OCI-LY7 (cell line): ENCODE measurements at regions not wholly inside any gene's neighbourhood (a gene's known extent, or its start where the extent isn't known, plus 50 kb on each side); places are given as distances from the start of the nearest gene placed in this dataset.
A peak's percentile ranks its signal among the peaks of the same experiment; 100 is the strongest.

ENCODE experiments used
- BruUV-seq: library from RNA; stranded (reverse); fragments of 400-500 nt; replicated peaks from 2 replicates; lab custom pipeline; 2021; lab: Mats Ljungman, UMichigan
- CTCF ChIA-PET: fragments of 300-600 bp; sonication (Branson Sonifier 250); formaldehyde crosslinking; loops from one replicate; lab custom pipeline; 2022; ENCODE audit warnings: antibody characterized with exemption; ENCODE audit not compliant: unreplicated experiment; lab: Charles Lee
- POLR2A ChIA-PET: fragments of 300-600 bp; sonication (Branson Sonifier 250); formaldehyde crosslinking; loops from one replicate; lab custom pipeline; 2022; ENCODE audit warnings: antibody characterized with exemption; lab: Charles Lee
- DNase-seq: peaks from one replicate; pipeline ENCODE4 v3.0.0-alpha.2; 2015; ENCODE audit warnings: low spot score
- H2AFZ ChIP-seq: fragments of 200-600 bp; sonication (generic), shearing (Covaris generic); 2 replicates; pipeline ENCODE4 v1.6.1; 2014; ENCODE audit warnings: mild to moderate bottlenecking, antibody characterized with exemption, low read length, moderate library complexity
- H3K27ac ChIP-seq: fragments of 200-600 bp; sonication (generic); 2 replicates; pipeline ENCODE4 v1.5.1; 2014; ENCODE audit warnings: mixed run types, low read depth, mild to moderate bottlenecking, moderate library complexity, low read length, inconsistent platforms; ENCODE audit not compliant: poor library complexity, severe bottlenecking
- H3K36me3 ChIP-seq: fragments of 200-600 bp; sonication (generic); 2 replicates; pipeline ENCODE4 v1.6.1; 2014; ENCODE audit warnings: mild to moderate bottlenecking, antibody characterized with exemption, low read length, moderate library complexity, mixed read lengths; ENCODE audit not compliant: insufficient read depth
- H3K4me1 ChIP-seq: fragments of 200-600 bp; sonication (generic); 2 replicates; pipeline ENCODE4 v1.5.1; 2014; ENCODE audit warnings: mild to moderate bottlenecking, low read length; ENCODE audit not compliant: insufficient read depth, poor library complexity, severe bottlenecking
- H3K4me2 ChIP-seq: fragments of 200-600 bp; sonication (generic); 2 replicates; pipeline ENCODE4 v1.6.1; 2014; ENCODE audit warnings: mild to moderate bottlenecking, low read length
- H3K4me3 ChIP-seq: fragments of 200-600 bp; sonication (generic); 2 replicates; pipeline ENCODE4 v1.5.1; 2014; ENCODE audit warnings: mild to moderate bottlenecking, low read depth, low read length; ENCODE audit not compliant: poor library complexity, severe bottlenecking
- H3K79me2 ChIP-seq: fragments of 200-600 bp; sonication (generic); 2 replicates; pipeline ENCODE4 v1.6.1; 2016; ENCODE audit warnings: low read depth, mild to moderate bottlenecking, low read length, moderate library complexity, mixed read lengths; ENCODE audit not compliant: insufficient read depth
- H3K9me2 ChIP-seq: fragments of 200-600 bp; sonication (generic); 2 replicates; pipeline ENCODE4 v1.6.1; 2016; ENCODE audit warnings: mild to moderate bottlenecking, low read length, mixed read lengths; ENCODE audit not compliant: insufficient read depth
- H3K9me3 ChIP-seq: fragments of 200-600 bp; sonication (generic); 2 replicates; pipeline ENCODE4 v1.6.1; 2014; ENCODE audit warnings: mild to moderate bottlenecking, mixed run types, low read length, mixed read lengths
- H4K20me1 ChIP-seq: fragments of 200-600 bp; sonication (generic); 2 replicates; pipeline ENCODE4 v1.6.1; 2014; ENCODE audit warnings: mild to moderate bottlenecking, antibody characterized with exemption, low read length, moderate library complexity, mixed read lengths; ENCODE audit not compliant: insufficient read depth
- EZH2phosphoT487 ChIP-seq: fragments of 200-600 bp; sonication (generic); IDR thresholded peaks from 2 replicates; pipeline ENCODE4 v1.6.1; 2018; ENCODE audit warnings: low read depth, borderline replicate concordance, mild to moderate bottlenecking, mixed run types, antibody characterized with exemption, low read length, moderate library complexity, mixed read lengths
- intact Hi-C: fragments of 100-400 bp; cut with micrococcal nuclease; formaldehyde crosslinking; loops from one replicate; pipeline ENCODE4 v1.10.0; 2022; ENCODE audit not compliant: unreplicated experiment
- TF ChIP-seq, protein P1 (sequence below): fragments of 200-600 bp; sonication (generic); conservative IDR thresholded peaks from 2 replicates; pipeline ENCODE4 v1.5.1; 2014; ENCODE audit warnings: mild to moderate bottlenecking, antibody characterized with exemption, low read length, moderate library complexity, mixed read lengths

DNA sequence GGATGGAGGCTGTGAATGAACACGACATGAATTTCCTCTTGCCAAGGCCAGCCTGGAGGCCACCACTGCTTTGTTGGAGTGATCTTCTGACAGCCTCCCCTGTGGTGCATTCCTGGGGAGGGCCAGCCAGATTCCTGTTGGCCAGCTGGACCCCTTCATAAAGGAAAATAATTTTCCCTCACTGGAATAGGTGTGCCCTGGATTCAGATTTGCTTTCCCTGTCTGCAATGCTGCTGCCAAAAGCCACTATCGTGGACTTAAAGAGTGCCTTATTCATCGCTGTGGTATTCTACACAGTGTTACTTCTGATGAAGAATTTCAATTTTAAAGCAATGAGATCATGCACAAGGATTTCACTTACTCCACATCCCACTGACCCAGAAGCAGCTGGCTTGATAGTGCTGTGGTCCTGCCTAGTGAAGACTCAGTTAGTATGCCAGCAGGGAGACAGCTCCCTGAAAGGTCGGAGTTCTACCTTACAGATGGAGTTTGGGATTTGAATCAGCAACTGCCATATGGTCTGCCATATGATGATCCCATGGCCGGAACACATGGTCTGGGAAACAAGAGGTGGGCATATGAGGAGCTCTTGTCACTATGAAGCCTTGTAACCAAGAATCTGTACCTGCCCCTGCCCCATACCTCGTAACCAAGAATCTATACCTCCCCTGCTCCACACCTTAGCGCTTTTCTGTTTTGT is 145.2 kb downstream of the KLF13 start:
- TF ChIP-seq, protein P1, sequence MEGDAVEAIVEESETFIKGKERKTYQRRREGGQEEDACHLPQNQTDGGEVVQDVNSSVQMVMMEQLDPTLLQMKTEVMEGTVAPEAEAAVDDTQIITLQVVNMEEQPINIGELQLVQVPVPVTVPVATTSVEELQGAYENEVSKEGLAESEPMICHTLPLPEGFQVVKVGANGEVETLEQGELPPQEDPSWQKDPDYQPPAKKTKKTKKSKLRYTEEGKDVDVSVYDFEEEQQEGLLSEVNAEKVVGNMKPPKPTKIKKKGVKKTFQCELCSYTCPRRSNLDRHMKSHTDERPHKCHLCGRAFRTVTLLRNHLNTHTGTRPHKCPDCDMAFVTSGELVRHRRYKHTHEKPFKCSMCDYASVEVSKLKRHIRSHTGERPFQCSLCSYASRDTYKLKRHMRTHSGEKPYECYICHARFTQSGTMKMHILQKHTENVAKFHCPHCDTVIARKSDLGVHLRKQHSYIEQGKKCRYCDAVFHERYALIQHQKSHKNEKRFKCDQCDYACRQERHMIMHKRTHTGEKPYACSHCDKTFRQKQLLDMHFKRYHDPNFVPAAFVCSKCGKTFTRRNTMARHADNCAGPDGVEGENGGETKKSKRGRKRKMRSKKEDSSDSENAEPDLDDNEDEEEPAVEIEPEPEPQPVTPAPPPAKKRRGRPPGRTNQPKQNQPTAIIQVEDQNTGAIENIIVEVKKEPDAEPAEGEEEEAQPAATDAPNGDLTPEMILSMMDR: no peak
- TF ChIP-seq EZH2phosphoT487: no peak
- no TSS peak for BruUV-seq
- intact Hi-C loops: no loop called here

DNA sequence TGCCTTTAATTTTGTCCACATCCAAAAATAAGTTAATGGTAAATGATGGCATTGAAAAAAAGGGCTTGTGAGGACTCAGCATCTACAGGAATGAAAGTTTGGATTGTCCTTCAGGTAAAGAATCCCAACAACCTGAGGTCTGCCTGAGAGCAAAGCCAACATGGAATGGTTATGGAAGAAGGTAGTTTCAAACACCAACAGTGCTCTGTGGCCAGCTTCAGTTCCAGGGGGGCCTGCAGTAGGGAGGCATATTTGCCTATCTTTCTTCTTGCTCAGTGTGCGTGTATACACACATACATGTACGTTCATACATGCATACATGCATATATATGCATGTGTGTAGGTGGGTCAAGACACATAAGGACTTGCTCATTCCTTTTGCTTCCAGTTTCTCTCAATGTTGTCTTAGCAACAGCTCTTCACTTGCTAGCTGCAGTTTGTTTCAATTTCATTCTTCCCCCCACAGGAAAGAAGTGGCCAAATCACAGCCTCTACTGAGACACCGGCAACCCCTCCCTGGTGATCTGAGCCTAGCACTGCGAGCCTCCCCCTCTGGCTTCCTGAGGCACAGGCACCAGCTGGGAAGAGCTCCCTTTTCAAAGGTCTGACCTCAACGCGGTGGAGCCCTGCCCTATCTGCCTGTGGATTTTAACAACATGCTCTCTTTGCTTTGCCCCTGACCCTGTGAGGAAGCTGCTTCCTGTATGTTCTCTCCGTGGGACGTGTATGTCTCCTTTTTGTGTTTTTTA is 146.2 kb downstream of the KLF13 start:
- H3K9me2 ChIP-seq: no peaks in the 10 kb centered on the region
- CTCF ChIA-PET: interaction anchor here (0.7 to 1.7 kb wide), 6 partner anchors 12 to 113 kb away, joined by 3 to 6 read pairs (median 4); no protein-coding TSS in a partner anchor
- no peaks in the 10 kb centered on the region for H3K36me3 ChIP-seq
- TF ChIP-seq EZH2phosphoT487: no peak
- TF ChIP-seq, protein P1: no peak
- POLR2A ChIA-PET: interaction anchor here (0.8 to 3.6 kb wide), 12 partner anchors 8 to 38 kb away, joined by 3 to 22 read pairs (median 4); no protein-coding TSS in a partner anchor
- H3K9me3 ChIP-seq: no peaks in the 10 kb centered on the region
- no peaks in the 10 kb centered on the region for H3K79me2 ChIP-seq
- H3K4me2 ChIP-seq: peak overlapping the region; percentile 45
- intact Hi-C loops: no loop called here
- no peaks in the 10 kb centered on the region for H4K20me1 ChIP-seq
- H3K4me3 ChIP-seq: no peak overlapping the region
- peaks cover 45% of the 10 kb centered on the region for H3K4me1 ChIP-seq
- peak; percentile 39 for DNase-seq
- H3K27ac ChIP-seq: no peak overlapping the region
- H2AFZ ChIP-seq: peak overlapping the region; percentile 79
- BruUV-seq: no TSS peak

More for the DNA sequence above, 145.2 kb downstream of the KLF13 start:
- H3K9me2 ChIP-seq: no peaks in the 10 kb centered on the region
- H3K4me1 ChIP-seq: peaks cover 53% of the 10 kb centered on the region
- no peaks in the 10 kb centered on the region for H3K36me3 ChIP-seq
- H3K79me2 ChIP-seq: no peaks in the 10 kb centered on the region
- no peak overlapping the region for H3K4me3 ChIP-seq
- ChIA-PET POLR2A (interaction anchor here (1.0 to 3.6 kb wide), 6 partner anchors 10 to 33 kb away, joined by 3 to 22 read pairs (median 6); no protein-coding TSS in a partner anchor), CTCF (interaction anchor here (1.3 to 1.5 kb wide), 2 partner anchors 11 to 13 kb away, joined by 6 read pairs; no protein-coding TSS in a partner anchor)
- DNase-seq: no peak
- H3K9me3 ChIP-seq: no peaks in the 10 kb centered on the region
- no peak overlapping the region; the same call in 1 of the 2 replicates for H2AFZ ChIP-seq
- no peak overlapping the region for H3K4me2 ChIP-seq
- H4K20me1 ChIP-seq: no peaks in the 10 kb centered on the region
- H3K27ac ChIP-seq: no peak overlapping the region
